ENCODE measurements at regions not wholly inside any gene's neighbourhood (a gene's known extent, or its start where the extent isn't known, plus 50 kb on each side); places are given as distances from the start of the nearest gene placed in this dataset.

GRCh38 chr6:80608881-80609280 is 502.4 kb downstream of the BCKDHB start:
- TF ChIP-seq GATA2 (IDR thresholded peaks at IDR 0.05; ENCODE audit: low read depth, low read length) (no peak), GATA3 (IDR thresholded peaks at IDR 0.05; ENCODE audit: low read depth, low read length) (no peak)

DNA sequence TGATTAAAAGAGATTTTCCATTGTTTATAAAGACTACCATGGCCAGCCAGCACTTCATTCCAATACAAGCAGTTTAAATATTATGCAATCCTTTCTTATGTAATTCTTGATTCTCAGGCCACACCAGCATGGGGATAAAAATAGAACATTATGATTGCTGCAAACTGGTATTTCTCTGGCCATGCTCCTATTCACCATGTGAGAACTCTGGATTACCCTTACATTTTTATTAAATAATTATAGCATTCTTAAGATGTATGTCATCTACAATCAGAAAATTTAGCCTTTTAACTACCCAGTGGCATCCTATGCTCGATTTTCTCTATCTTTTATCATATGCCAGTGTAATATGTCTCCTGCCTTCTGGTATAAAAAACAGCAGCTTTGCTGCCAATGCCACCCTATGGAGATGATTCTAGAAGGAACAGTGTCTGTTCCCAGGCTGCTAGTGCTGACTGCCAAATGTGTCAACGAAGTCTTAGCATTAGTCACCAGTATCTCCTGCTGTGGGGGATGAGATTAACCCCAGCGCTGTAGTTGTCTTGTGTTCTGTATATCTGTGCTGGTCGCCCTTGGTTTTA is 501.4 kb downstream of the BCKDHB start:
- TF ChIP-seq GATA2 (IDR thresholded peaks at IDR 0.05; ENCODE audit: low read depth, low read length) (no peak), GATA3 (IDR thresholded peaks at IDR 0.05; ENCODE audit: low read depth, low read length) (no peak)

- TF ChIP-seq GATA3 (IDR thresholded peaks at IDR 0.05; ENCODE audit: low read depth, low read length) (no peak), GATA2 (IDR thresholded peaks at IDR 0.05; ENCODE audit: low read depth, low read length) (no peak)
Measured at GRCh38 chr6:80605165-80605989, 498.9 kb downstream of the BCKDHB start.

DNA sequence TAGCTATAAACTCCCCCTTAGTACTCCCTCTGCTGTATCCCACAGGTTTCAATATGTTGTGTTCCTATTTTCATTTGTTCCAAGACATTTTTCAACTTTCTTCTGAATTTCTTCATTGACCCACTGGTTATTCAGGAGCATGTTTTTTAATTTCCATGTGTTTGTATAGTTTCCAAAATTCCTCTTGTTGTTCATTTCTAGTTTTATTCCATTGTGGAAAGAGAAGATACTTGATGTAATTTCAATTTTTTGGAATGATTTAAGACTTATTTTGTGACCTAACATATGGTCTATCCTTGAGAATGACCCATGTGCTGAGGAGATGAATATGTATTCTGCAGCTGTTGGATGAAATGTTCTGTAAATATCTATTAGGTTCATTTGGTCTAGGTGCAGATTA is 497.2 kb downstream of the BCKDHB start:
- TF ChIP-seq GATA2 (IDR thresholded peaks at IDR 0.05; ENCODE audit: low read depth, low read length) (no peak), GATA3 (IDR thresholded peaks at IDR 0.05; ENCODE audit: low read depth, low read length) (no peak)

- TF ChIP-seq GATA2 (IDR thresholded peaks at IDR 0.05; ENCODE audit: low read depth, low read length) (no peak), GATA3 (IDR thresholded peaks at IDR 0.05; ENCODE audit: low read depth, low read length) (no peak)
Measured at GRCh38 chr6:80594461-80594860, 488.0 kb downstream of the BCKDHB start.

DNA sequence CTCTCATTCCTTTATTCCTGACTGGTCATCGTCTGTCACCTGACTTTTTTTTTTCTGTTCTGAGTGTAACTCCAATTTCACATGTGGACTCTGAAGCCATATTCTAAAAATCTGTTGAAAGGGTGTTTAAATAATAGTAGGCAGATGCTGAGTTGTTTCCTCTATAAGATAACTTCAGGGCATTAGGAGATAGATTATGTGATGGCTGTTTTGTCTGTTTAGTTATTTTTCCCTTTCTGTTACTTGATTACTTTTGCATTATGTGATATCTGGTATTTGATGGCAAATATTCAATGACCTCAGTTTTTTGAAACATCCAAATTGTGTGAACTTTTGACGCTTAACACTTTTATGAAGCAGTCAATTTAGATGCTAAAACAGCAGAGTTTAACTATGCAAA is 486.0 kb downstream of the BCKDHB start:
- no peak for TF ChIP-seq GATA2 (IDR thresholded peaks at IDR 0.05; ENCODE audit: low read depth, low read length)
- no peak for TF ChIP-seq GATA3 (IDR thresholded peaks at IDR 0.05; ENCODE audit: low read depth, low read length)

DNA sequence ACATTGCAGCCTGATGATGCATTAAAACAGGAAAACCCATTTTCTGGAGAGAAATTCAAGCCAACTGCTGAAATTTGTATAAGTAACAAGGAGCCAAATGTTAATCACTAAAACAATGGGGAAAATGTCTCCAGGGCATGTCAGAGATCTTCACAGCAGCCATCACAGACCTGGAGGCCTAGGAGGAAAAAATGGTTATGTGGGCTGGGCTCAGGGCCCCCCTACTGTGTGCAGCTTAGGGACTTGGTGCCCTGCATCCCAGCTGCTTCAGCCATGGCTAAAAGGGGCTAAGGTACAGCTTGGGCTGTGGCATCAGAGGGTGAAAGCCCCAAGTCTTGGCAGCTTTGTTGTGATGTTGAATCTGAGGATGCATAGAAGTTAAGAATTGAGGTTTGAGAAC is 479.8 kb downstream of the BCKDHB start:
- TF ChIP-seq GATA2 (IDR thresholded peaks at IDR 0.05; ENCODE audit: low read depth, low read length) (no peak), GATA3 (IDR thresholded peaks at IDR 0.05; ENCODE audit: low read depth, low read length) (no peak)

GRCh38 chr6:80579391-80580023 is 473.0 kb downstream of the BCKDHB start:
- no peak for TF ChIP-seq GATA3 (IDR thresholded peaks at IDR 0.05; ENCODE audit: low read depth, low read length)
- TF ChIP-seq GATA2 (IDR thresholded peaks at IDR 0.05; ENCODE audit: low read depth, low read length), result no peak

DNA sequence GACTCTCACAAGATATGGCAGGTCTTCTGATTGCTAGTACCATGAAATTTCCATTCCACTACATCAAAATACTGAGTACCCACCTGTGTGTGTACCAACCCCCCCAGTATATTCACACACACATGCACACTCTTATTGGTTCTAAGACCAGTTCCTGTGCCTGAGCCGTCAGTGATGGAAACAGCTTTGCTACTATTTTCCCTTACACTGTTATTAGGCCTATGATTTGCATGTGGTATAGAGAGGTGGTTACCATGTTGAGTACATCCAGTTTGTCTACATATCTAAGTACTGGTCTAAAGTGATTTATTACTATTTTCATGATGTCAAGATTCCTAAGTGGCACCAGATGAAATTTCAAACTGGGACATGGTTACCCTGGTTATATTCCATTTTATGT is 459.9 kb downstream of the BCKDHB start:
- TF ChIP-seq GATA3 (IDR thresholded peaks at IDR 0.05; ENCODE audit: low read depth, low read length) (no peak), GATA2 (IDR thresholded peaks at IDR 0.05; ENCODE audit: low read depth, low read length) (no peak)

GRCh38 chr6:80553071-80553740 is 446.7 kb downstream of the BCKDHB start:
- no peak for TF ChIP-seq GATA3 (IDR thresholded peaks at IDR 0.05; ENCODE audit: low read depth, low read length)
- TF ChIP-seq GATA2 (IDR thresholded peaks at IDR 0.05; ENCODE audit: low read depth, low read length), result no peak

GRCh38 chr6:80550748-80551147 is 444.3 kb downstream of the BCKDHB start:
- no peak for TF ChIP-seq GATA3 (IDR thresholded peaks at IDR 0.05; ENCODE audit: low read depth, low read length)
- TF ChIP-seq GATA2 (IDR thresholded peaks at IDR 0.05; ENCODE audit: low read depth, low read length), result no peak

DNA sequence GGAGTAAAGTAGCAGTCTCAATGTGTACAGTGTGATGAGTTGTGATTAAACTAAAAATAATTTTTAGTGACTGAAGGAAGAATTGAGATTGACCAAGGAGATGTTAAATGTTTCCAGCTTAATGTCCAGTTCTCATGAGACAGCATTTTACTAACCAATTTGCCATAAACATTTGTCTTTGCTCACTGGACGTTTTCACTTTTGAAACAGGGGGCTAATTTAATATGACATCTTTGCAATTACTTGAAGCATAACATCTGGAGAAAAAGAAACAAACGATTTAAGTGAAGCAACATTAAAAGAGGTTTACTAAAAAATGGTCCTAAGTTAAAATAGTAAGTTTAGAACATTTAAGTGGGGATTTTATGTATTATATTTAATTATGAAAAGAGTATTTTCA is 443.8 kb downstream of the BCKDHB start:
- TF ChIP-seq GATA2 (IDR thresholded peaks at IDR 0.05; ENCODE audit: low read depth, low read length) (no peak), GATA3 (IDR thresholded peaks at IDR 0.05; ENCODE audit: low read depth, low read length) (no peak)

DNA sequence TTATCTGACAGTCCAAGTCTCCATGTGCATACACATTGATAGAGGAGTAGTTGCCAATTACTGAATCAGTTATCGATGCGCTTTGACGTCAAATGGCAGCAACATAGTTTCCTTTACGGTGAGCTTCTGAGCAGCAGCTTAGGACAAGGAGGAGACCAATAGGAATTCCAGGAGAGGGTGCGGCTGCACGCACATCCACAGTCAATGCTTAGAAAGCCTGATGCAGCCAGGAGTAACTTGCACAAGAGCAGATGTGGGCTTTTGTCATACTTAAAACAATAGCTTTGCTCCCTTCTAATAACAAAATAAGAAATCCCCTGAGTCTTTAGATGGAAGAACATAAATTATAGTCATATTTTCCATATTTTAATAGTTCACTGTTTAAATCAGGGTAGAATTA is 442.1 kb downstream of the BCKDHB start:
- TF ChIP-seq GATA3 (IDR thresholded peaks at IDR 0.05; ENCODE audit: low read depth, low read length), result no peak
- no peak for TF ChIP-seq GATA2 (IDR thresholded peaks at IDR 0.05; ENCODE audit: low read depth, low read length)

GRCh38 chr6:80547827-80548226 is 441.4 kb downstream of the BCKDHB start:
- TF ChIP-seq GATA3 (IDR thresholded peaks at IDR 0.05; ENCODE audit: low read depth, low read length) (no peak), GATA2 (IDR thresholded peaks at IDR 0.05; ENCODE audit: low read depth, low read length) (no peak)
